ENCODE measurements at regions not wholly inside any gene's neighbourhood (a gene's known extent, or its start where the extent isn't known, plus 50 kb on each side); places are given as distances from the start of the nearest gene placed in this dataset.

DNA sequence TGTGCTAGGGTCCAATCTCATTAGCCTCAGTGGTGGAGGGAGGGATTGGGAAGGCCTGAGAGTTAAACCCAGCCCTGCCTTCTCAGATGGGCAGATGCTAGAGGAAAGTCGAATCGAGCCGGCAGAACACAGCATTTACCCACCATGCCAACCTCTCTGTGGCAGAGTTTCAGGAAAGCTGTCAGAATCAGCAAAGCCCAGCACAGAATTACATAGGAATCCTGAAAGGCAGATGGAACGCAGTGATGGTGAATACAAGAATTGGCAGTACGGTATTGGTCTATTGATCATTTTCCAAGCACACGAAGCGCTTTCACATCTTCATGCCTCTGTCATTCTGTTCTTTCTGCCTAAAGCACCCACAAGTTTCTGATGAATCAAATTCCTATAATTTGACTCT is 417.7 kb upstream of the RBMS3 start:
- no peak for TF ChIP-seq POLR2A (IDR thresholded peaks at IDR 0.05; ENCODE audit: extremely low read depth, insufficient read length)
- TF ChIP-seq, protein P1, sequence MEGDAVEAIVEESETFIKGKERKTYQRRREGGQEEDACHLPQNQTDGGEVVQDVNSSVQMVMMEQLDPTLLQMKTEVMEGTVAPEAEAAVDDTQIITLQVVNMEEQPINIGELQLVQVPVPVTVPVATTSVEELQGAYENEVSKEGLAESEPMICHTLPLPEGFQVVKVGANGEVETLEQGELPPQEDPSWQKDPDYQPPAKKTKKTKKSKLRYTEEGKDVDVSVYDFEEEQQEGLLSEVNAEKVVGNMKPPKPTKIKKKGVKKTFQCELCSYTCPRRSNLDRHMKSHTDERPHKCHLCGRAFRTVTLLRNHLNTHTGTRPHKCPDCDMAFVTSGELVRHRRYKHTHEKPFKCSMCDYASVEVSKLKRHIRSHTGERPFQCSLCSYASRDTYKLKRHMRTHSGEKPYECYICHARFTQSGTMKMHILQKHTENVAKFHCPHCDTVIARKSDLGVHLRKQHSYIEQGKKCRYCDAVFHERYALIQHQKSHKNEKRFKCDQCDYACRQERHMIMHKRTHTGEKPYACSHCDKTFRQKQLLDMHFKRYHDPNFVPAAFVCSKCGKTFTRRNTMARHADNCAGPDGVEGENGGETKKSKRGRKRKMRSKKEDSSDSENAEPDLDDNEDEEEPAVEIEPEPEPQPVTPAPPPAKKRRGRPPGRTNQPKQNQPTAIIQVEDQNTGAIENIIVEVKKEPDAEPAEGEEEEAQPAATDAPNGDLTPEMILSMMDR (IDR thresholded peaks at IDR 0.05; ENCODE audit: low read depth, low read length): no peak
